ENCODE measurements at regions not wholly inside any gene's neighbourhood (a gene's known extent, or its start where the extent isn't known, plus 50 kb on each side); places are given as distances from the start of the nearest gene placed in this dataset.
"Not testable (repeated sequence)": the region's sequence is repeated elsewhere in the genome, so short reads cannot be mapped to it uniquely, and the experiment has no call there.

GRCh38 chr6:27644528-27644927 lies 171.6 kb upstream of the ZNF184 start:
- intact Hi-C loops (cut with DNase I) = no loop called here
- Histone ChIP-seq H3K4me1 (no peaks in the 10 kb centered on the region), H3K9me3 (peaks cover 0 to 17% (median 5%) of the 10 kb centered on the region in 11 donors), H3K36me3 (no peaks in the 10 kb centered on the region), H3K4me3 (no peak overlapping the region), H3K27me3 (peaks cover 0 to 44% (median 16%) of the 10 kb centered on the region in 7 donors), H3K27ac (no peak overlapping the region)
- DNase-seq (no peak), ATAC-seq (no peak)
- no peak for TF ChIP-seq CTCF (IDR thresholded peaks at IDR 0.05)
- 60 to 63% methylated on average over 6 of the region's 6 CpGs for WGBS, 2 donors

DNA sequence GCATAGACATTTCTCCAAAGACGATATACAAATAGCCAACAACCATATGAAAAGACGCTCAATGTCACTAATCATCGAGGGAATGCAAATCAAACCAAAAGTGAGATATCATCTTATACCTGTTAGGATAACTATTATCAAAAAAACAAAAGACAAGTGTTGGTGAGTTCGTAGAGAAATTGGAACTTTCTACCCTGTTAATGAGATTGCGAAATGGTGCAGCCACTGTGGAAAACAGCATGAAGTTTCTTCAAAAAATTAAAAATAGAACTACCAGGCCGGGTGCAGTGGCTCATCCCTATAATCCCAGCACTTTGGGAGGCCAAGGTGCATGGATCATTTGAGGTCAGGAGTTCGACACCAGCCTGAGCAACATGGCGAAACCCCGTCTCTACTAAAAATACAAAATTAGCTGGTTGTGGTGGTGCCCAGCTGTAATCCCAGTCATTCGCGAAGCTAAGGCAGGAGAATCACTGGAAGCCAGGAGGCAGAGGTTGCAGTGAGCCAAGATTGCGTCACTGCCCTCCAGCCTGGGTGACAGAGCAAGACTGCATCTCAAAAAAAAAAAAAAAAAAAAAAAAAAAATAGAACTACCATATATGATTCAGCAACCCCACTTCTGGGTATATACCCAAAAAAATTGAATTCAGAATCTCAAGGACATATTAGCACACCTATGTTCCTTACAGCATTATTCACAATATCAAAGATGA lies 170.0 kb upstream of the ZNF184 start:
- H3K27me3 ChIP-seq = peaks cover 0 to 31% (median 11%) of the 10 kb centered on the region in 7 donors
- no peak overlapping the region for H3K4me3 ChIP-seq
- no peak for ATAC-seq
- DNase-seq = no peak
- intact Hi-C loops (cut with DNase I) = no loop called here
- WGBS, 2 donors = 88% methylated on average over 12 of the region's 12 CpGs
- H3K36me3 ChIP-seq = no peaks in the 10 kb centered on the region
- peaks cover 0 to 17% (median 5%) of the 10 kb centered on the region in 11 donors for H3K9me3 ChIP-seq
- no peak overlapping the region for H3K27ac ChIP-seq
- TF ChIP-seq CTCF (IDR thresholded peaks at IDR 0.05) = no peak
- no peaks in the 10 kb centered on the region for H3K4me1 ChIP-seq

DNA sequence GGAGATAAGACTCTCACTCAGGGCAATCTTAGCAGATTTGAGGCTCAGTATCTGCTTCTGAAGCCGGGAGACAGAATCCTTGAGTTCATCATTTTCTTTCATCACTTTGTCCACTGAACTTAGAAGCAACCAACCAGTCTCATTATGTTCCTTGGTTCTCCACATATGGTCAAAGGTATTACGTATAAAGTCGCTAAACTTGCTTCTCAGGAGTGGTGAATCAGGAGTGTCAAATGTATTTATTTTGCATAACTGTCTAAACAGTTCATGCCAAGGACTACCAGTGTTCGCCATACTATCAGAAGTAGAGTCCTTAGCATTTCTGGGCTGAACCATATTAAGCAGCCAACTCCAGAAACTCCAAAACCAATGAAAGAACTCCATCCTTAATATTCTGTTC lies 163.0 kb upstream of the ZNF184 start:
- intact Hi-C loops (cut with DNase I); H3K4me3 ChIP-seq; H3K27ac ChIP-seq; ATAC-seq; H3K4me1 ChIP-seq; DNase-seq; H3K36me3 ChIP-seq: not testable (repeated sequence)
- 49 to 56% methylated on average over 4 of the region's 4 CpGs for WGBS, 2 donors
- H3K9me3 ChIP-seq = peaks cover 0 to 14% (median 0%) of the 10 kb centered on the region in 11 donors
- H3K27me3 ChIP-seq = peaks cover 11 to 71% (median 54%) of the 10 kb centered on the region in 7 donors

DNA sequence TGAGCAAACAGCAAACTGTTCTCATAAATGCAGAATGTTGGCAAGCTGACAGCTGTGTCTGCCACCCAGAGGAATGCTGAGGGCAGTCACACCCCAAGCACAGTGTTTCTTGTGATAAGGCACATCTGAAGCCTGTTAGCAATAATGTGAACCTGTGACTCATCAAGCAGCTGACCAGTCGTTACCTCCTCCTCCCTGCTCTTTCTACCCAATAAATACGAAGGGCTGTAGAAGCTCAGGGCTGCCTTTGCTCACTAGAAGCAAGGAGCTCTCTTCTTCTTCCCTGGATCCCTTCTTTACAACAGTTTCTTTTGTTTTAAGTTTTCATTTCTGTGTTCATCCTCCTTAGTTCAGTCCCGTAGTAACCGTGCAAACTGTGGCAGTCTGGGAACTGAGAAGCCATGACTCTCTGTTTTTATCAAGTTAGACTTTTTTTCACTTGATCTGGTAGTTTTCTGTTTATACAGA lies 160.3 kb upstream of the ZNF184 start:
- H3K4me3 ChIP-seq; ATAC-seq; H3K27ac ChIP-seq; H3K4me1 ChIP-seq; intact Hi-C loops (cut with DNase I); DNase-seq; H3K36me3 ChIP-seq: not testable (repeated sequence)
- H3K27me3 ChIP-seq = peaks cover 16 to 97% (median 76%) of the 10 kb centered on the region in 7 donors
- WGBS, 2 donors = 69 to 74% methylated on average over 4 of the region's 4 CpGs
- peaks cover 0 to 12% (median 0%) of the 10 kb centered on the region in 11 donors for H3K9me3 ChIP-seq

DNA sequence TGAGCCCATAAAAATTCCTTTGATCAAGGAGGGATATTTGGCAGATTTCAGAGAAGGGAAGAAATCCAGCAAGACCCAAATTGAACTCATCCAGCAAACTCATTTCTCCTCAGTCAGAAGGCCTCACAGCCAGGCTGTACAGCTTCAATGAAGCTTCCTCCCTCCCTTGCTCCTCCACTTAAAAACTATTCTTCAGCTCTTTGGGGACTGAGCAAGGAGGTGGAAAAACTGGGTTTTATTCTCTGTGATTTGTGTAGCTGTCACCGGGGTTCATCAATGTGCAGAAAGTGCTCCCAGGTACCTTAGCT lies 158.7 kb upstream of the ZNF184 start:
- H3K27me3 ChIP-seq = peaks cover 16 to 93% (median 82%) of the 10 kb centered on the region in 7 donors
- intact Hi-C loops (cut with DNase I) = no loop called here
- H3K4me3 ChIP-seq = no peak overlapping the region
- ATAC-seq (no peak), DNase-seq (no peak)
- no peak for TF ChIP-seq CTCF (IDR thresholded peaks at IDR 0.05)
- peaks cover 0 to 12% (median 0%) of the 10 kb centered on the region in 11 donors for H3K9me3 ChIP-seq
- WGBS, 2 donors = 93 to 95% methylated on average over 1 of the region's 1 CpG
- no peaks in the 10 kb centered on the region for H3K36me3 ChIP-seq
- H3K27ac ChIP-seq = no peak overlapping the region
- H3K4me1 ChIP-seq = peaks cover 0 to 8% (median 3%) of the 10 kb centered on the region in 9 donors

All from heart right ventricle (tissue), 16 donors.